ENCODE measurements at regions not wholly inside any gene's neighbourhood (a gene's known extent, or its start where the extent isn't known, plus 50 kb on each side); places are given as distances from the start of the nearest gene placed in this dataset.
A peak's percentile ranks its signal among the peaks of the same experiment; 100 is the strongest.

DNA sequence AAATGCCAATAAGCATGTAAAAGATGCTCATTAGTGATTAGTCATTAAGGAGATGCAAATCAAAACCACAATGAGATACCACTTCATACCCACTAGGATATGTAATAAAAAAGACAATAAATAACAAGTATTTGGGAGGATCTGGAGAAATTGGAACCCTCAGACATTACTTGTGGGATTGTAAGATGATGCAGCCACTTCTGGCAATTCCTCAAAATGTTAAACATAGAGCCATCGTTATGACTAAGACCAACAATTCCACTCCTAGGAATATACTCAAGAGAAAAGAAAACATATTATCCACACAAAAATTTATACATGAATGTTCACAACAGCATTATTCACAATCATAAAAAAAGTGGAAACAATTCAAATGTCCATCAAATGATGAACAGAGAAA is 336.2 kb upstream of the PMFBP1 start (continued):
- TF ChIP-seq, protein P1, sequence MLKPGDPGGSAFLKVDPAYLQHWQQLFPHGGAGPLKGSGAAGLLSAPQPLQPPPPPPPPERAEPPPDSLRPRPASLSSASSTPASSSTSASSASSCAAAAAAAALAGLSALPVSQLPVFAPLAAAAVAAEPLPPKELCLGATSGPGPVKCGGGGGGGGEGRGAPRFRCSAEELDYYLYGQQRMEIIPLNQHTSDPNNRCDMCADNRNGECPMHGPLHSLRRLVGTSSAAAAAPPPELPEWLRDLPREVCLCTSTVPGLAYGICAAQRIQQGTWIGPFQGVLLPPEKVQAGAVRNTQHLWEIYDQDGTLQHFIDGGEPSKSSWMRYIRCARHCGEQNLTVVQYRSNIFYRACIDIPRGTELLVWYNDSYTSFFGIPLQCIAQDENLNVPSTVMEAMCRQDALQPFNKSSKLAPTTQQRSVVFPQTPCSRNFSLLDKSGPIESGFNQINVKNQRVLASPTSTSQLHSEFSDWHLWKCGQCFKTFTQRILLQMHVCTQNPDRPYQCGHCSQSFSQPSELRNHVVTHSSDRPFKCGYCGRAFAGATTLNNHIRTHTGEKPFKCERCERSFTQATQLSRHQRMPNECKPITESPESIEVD (tag by site-specific recombination; IDR thresholded peaks at IDR 0.05): no peak

DNA sequence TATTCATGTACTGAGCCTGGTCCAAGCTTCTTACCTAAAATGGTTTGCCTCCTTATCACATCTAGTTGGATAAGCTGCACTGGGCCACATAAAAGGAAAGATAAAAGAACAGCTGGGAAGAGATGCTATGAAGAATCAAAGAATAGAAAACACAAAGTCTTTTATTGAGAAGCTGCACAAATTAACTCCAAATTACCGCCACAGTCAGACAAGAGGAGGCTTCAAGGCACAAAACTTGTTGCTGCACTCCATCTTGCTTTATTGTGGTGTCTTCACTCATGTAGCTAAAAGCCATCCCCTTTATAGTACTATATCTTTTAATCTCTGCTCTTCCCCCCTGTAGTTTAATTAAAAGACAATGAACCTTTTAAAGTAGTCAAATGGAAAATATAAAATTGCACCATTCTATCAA is 330.6 kb upstream of the PMFBP1 start:
- ChIA-PET POLR2A (no interaction called here), CTCF (interaction anchor here (0.6 to 2.0 kb wide), 10 partner anchors 10 to 1225 kb away, joined by 3 to 9 read pairs (median 4); no protein-coding TSS in a partner anchor)
- H3K27ac ChIP-seq (ENCODE audit: extremely low read depth, low read depth, low read length): no peak overlapping the region
- H3K36me3 ChIP-seq (ENCODE audit: control insufficient read depth in 2 of 2, insufficient read depth in 1 of 2, low read length in 2 of 2): no peaks in the 10 kb centered on the region
- H3K9me3 ChIP-seq (ENCODE audit: control insufficient read depth, insufficient read depth, low read depth, low read length): no peaks in the 10 kb centered on the region
- no peak overlapping the region for H3K4me3 ChIP-seq (ENCODE audit: low read depth, low read length)
- H3K4me1 ChIP-seq (ENCODE audit: control insufficient read depth, insufficient read depth, low read length): no peaks in the 10 kb centered on the region
- TF ChIP-seq SCRT2 (tag by site-specific recombination; IDR thresholded peaks at IDR 0.05) (0 out of 2 replicates have a peak, but pooled peaks have one; percentile 12), ZNF529 (tag by site-specific recombination; IDR thresholded peaks at IDR 0.05; ENCODE audit: insufficient replicate concordance) (no peak)

DNA sequence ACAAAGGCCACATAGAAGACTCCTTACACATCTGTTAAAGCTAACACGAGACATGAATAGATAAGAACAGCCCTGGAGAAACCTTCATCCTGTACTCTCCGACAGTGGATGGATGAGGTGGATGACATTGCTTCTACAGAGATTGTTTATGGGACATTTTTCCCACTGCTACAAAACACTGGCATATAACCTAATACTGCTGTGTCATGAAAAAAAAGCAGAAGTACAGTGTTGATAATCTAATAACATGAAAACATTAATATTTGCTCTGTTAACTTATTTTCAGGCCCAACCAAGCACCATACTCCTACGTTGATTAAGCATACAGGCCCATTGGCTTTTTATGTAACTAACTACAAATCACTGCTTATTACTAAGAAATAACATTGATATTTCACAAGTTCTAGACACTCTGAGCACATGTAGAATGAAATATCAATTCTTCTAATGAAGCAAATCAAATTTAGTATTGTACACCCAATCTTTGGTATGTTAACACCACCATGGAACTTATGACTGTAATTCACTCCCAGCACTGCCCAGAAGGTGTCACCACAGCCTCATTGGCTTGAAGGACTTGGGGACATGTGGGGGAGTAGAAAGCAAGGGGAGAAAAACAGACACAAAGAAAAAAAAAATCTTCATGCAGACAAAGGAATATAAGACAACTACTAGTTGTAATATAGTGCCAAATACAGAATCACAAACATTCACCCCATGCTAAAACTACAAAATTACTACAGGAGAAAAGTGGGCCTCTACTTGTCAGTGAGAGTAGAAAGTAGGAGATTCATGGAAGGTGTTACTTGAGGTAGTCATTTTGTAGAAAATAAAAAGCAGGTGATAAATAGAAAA is 330.0 kb upstream of the PMFBP1 start:
- POLR2A ChIA-PET: no interaction called here
- Histone ChIP-seq H3K4me1 (ENCODE audit: control insufficient read depth, insufficient read depth, low read length) (no peaks in the 10 kb centered on the region), H3K36me3 (ENCODE audit: control insufficient read depth in 2 of 2, insufficient read depth in 1 of 2, low read length in 2 of 2) (no peaks in the 10 kb centered on the region), H3K27ac (ENCODE audit: extremely low read depth, low read depth, low read length) (no peak overlapping the region), H3K4me3 (ENCODE audit: low read depth, low read length) (no peak overlapping the region), H3K9me3 (ENCODE audit: control insufficient read depth, insufficient read depth, low read depth, low read length) (no peaks in the 10 kb centered on the region)
- CTCF ChIA-PET: interaction anchor here (0.5 to 2.0 kb wide), 10 partner anchors 8 to 1376 kb away, joined by 3 to 9 read pairs (median 4); no protein-coding TSS in a partner anchor
- TF ChIP-seq, protein P2, sequence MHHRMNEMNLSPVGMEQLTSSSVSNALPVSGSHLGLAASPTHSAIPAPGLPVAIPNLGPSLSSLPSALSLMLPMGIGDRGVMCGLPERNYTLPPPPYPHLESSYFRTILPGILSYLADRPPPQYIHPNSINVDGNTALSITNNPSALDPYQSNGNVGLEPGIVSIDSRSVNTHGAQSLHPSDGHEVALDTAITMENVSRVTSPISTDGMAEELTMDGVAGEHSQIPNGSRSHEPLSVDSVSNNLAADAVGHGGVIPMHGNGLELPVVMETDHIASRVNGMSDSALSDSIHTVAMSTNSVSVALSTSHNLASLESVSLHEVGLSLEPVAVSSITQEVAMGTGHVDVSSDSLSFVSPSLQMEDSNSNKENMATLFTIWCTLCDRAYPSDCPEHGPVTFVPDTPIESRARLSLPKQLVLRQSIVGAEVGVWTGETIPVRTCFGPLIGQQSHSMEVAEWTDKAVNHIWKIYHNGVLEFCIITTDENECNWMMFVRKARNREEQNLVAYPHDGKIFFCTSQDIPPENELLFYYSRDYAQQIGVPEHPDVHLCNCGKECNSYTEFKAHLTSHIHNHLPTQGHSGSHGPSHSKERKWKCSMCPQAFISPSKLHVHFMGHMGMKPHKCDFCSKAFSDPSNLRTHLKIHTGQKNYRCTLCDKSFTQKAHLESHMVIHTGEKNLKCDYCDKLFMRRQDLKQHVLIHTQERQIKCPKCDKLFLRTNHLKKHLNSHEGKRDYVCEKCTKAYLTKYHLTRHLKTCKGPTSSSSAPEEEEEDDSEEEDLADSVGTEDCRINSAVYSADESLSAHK (tag by site-specific recombination; IDR thresholded peaks at IDR 0.05): no peak
- TF ChIP-seq, protein P3, sequence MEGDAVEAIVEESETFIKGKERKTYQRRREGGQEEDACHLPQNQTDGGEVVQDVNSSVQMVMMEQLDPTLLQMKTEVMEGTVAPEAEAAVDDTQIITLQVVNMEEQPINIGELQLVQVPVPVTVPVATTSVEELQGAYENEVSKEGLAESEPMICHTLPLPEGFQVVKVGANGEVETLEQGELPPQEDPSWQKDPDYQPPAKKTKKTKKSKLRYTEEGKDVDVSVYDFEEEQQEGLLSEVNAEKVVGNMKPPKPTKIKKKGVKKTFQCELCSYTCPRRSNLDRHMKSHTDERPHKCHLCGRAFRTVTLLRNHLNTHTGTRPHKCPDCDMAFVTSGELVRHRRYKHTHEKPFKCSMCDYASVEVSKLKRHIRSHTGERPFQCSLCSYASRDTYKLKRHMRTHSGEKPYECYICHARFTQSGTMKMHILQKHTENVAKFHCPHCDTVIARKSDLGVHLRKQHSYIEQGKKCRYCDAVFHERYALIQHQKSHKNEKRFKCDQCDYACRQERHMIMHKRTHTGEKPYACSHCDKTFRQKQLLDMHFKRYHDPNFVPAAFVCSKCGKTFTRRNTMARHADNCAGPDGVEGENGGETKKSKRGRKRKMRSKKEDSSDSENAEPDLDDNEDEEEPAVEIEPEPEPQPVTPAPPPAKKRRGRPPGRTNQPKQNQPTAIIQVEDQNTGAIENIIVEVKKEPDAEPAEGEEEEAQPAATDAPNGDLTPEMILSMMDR (tag by site-specific recombination; IDR thresholded peaks at IDR 0.05): peak; percentile 80
- TF ChIP-seq GFI1B (tag by site-specific recombination; IDR thresholded peaks at IDR 0.05): no peak
- no peak for TF ChIP-seq ZNF548 (tag by site-specific recombination; IDR thresholded peaks at IDR 0.05)
- no peak for TF ChIP-seq ZNF211 (tag by site-specific recombination; IDR thresholded peaks at IDR 0.05; ENCODE audit: low read depth)
- TF ChIP-seq ZBTB7A (tag by site-specific recombination; IDR thresholded peaks at IDR 0.05; ENCODE audit: low read depth): no peak
- no peak for TF ChIP-seq SCRT1 (tag by site-specific recombination; IDR thresholded peaks at IDR 0.05; ENCODE audit: borderline replicate concordance)
- TF ChIP-seq RBAK (tag by site-specific recombination; IDR thresholded peaks at IDR 0.05): no peak
- TF ChIP-seq, protein P4, sequence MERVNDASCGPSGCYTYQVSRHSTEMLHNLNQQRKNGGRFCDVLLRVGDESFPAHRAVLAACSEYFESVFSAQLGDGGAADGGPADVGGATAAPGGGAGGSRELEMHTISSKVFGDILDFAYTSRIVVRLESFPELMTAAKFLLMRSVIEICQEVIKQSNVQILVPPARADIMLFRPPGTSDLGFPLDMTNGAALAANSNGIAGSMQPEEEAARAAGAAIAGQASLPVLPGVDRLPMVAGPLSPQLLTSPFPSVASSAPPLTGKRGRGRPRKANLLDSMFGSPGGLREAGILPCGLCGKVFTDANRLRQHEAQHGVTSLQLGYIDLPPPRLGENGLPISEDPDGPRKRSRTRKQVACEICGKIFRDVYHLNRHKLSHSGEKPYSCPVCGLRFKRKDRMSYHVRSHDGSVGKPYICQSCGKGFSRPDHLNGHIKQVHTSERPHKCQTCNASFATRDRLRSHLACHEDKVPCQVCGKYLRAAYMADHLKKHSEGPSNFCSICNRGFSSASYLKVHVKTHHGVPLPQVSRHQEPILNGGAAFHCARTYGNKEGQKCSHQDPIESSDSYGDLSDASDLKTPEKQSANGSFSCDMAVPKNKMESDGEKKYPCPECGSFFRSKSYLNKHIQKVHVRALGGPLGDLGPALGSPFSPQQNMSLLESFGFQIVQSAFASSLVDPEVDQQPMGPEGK (tag by site-specific recombination; IDR thresholded peaks at IDR 0.05): 0 out of 2 replicates have a peak, but pooled peaks have one; percentile 29
- no peak for TF ChIP-seq KLF7 (tag by site-specific recombination; IDR thresholded peaks at IDR 0.05; ENCODE audit: borderline replicate concordance)
- TF ChIP-seq ZNF514 (tag by site-specific recombination; IDR thresholded peaks at IDR 0.05): no peak
- no peak for TF ChIP-seq ZBTB20 (tag by site-specific recombination; IDR thresholded peaks at IDR 0.05)
- TF ChIP-seq SP3 (tag by site-specific recombination; IDR thresholded peaks at IDR 0.05): no peak
- TF ChIP-seq ZNF155 (tag by site-specific recombination; IDR thresholded peaks at IDR 0.05): no peak
- TF ChIP-seq, protein P5, sequence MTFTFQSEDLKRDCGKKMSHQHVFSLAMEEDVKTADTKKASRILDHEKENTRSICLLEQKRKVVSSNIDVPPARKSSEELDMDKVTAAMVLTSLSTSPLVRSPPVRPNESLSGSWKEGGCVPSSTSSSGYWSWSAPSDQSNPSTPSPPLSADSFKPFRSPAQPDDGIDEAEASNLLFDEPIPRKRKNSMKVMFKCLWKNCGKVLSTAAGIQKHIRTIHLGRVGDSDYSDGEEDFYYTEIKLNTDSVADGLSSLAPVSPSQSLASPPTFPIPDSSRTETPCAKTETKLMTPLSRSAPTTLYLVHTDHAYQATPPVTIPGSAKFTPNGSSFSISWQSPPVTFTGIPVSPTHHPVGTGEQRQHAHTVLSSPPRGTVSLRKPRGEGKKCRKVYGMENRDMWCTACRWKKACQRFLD (tag by site-specific recombination; IDR thresholded peaks at IDR 0.05): no peak
- TF ChIP-seq, protein P6, sequence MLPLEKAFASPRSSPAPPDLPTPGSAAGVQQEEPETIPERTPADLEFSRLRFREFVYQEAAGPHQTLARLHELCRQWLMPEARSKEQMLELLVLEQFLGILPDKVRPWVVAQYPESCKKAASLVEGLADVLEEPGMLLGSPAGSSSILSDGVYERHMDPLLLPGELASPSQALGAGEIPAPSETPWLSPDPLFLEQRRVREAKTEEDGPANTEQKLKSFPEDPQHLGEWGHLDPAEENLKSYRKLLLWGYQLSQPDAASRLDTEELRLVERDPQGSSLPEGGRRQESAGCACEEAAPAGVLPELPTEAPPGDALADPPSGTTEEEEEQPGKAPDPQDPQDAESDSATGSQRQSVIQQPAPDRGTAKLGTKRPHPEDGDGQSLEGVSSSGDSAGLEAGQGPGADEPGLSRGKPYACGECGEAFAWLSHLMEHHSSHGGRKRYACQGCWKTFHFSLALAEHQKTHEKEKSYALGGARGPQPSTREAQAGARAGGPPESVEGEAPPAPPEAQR (tag by site-specific recombination; IDR thresholded peaks at IDR 0.05): no peak
- no peak for TF ChIP-seq EGR2 (tag by site-specific recombination; IDR thresholded peaks at IDR 0.05; ENCODE audit: low read depth)
- no peak for TF ChIP-seq ZNF707 (tag by site-specific recombination; IDR thresholded peaks at IDR 0.05)
